ENCODE measurements at regions not wholly inside any gene's neighbourhood (a gene's known extent, or its start where the extent isn't known, plus 50 kb on each side); places are given as distances from the start of the nearest gene placed in this dataset.

DNA sequence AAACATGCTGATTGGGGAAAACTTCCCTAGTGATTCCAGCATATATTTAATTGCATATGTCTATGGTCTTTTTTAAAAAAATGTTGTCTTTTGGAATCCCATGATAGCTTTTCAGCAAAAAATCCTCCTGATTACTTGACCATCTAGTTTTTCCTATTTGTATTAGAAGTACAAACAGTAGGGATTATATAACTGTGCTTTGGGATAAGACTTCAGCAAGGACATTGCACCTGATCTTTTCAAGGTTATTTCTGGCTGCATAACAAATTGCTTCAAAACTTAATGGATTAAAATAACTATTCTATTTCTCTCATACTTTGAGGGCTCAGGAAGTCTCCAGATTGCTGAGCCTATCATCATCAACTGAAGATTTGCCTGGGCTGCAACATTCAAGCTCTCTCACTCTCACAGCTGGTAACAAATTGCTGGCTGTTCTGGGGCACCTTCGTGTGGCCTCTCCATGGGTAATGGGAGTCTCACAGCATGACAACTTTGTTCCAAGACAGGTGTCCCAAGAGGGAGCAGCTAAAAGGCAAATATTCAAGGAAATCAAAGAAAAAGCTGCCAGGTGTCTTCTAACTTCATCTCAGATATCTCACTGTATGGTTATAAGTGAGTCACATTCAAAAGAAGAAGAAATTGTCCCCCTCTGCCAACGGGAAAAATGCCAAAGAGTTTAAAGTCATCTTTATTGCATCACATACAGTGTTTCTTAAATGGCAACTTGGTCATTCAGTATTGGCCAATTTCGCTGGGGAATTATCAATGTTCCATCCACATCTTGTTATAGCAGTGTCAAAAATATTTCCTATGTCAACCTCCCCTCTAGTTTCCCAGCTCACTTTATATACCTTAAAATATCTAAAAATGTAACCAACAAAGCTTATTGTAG, 644.5 kb upstream of the GRM7 start:
- TF ChIP-seq, protein P1, sequence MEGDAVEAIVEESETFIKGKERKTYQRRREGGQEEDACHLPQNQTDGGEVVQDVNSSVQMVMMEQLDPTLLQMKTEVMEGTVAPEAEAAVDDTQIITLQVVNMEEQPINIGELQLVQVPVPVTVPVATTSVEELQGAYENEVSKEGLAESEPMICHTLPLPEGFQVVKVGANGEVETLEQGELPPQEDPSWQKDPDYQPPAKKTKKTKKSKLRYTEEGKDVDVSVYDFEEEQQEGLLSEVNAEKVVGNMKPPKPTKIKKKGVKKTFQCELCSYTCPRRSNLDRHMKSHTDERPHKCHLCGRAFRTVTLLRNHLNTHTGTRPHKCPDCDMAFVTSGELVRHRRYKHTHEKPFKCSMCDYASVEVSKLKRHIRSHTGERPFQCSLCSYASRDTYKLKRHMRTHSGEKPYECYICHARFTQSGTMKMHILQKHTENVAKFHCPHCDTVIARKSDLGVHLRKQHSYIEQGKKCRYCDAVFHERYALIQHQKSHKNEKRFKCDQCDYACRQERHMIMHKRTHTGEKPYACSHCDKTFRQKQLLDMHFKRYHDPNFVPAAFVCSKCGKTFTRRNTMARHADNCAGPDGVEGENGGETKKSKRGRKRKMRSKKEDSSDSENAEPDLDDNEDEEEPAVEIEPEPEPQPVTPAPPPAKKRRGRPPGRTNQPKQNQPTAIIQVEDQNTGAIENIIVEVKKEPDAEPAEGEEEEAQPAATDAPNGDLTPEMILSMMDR (IDR thresholded peaks at IDR 0.05) = no peak
- no peak for TF ChIP-seq POLR2A (IDR thresholded peaks at IDR 0.05)
